Mesothelial cell of epicardium (in vitro differentiated cells): ENCODE measurements at regions not wholly inside any gene's neighbourhood (a gene's known extent, or its start where the extent isn't known, plus 50 kb on each side); places are given as distances from the start of the nearest gene placed in this dataset.
"Not testable (repeated sequence)": the region's sequence is repeated elsewhere in the genome, so short reads cannot be mapped to it uniquely, and the experiment has no call there.

Source experiments
- DNase-seq, 2 experiments: peaks; one replicate each; pipeline ENCODE4 v3.0.0; 2021; ENCODE audit warnings: low spot score in 2 of 2; ENCODE audit not compliant: unreplicated experiment in 2 of 2
- H3K27ac Mint-ChIP-seq: 2 replicates; pipeline ENCODE4 v1.8.0; 2021; ENCODE audit warnings: mixed read lengths
- H3K27me3 Mint-ChIP-seq: 2 replicates; pipeline ENCODE4 v1.8.0; 2021; ENCODE audit warnings: low read depth, mixed read lengths
- H3K36me3 Mint-ChIP-seq: 2 replicates; pipeline ENCODE4 v1.8.0; 2021; ENCODE audit warnings: mixed read lengths
- H3K4me1 Mint-ChIP-seq: 2 replicates; pipeline ENCODE4 v1.8.0; 2021; ENCODE audit warnings: mixed read lengths
- H3K4me3 Mint-ChIP-seq: 2 replicates; pipeline ENCODE4 v1.8.0; 2021; ENCODE audit warnings: mild to moderate bottlenecking, moderate library complexity, mixed read lengths
- H3K9me3 Mint-ChIP-seq: 2 replicates; pipeline ENCODE4 v1.8.0; 2021; ENCODE audit warnings: mixed read lengths
- CTCF ChIP-seq: fragments of 200-600 bp; sonication (generic); IDR thresholded peaks from one replicate; pipeline ENCODE4 v1.5.0; 2021; ENCODE audit warnings: antibody characterized with exemption; ENCODE audit not compliant: unreplicated experiment

- no peaks in the 10 kb centered on the region for H3K36me3 Mint-ChIP-seq
- TF ChIP-seq CTCF = no peak
- no peaks in the 10 kb centered on the region for H3K9me3 Mint-ChIP-seq
- no peak overlapping the region for H3K27ac Mint-ChIP-seq
- no peaks in the 10 kb centered on the region for H3K4me1 Mint-ChIP-seq
- peaks cover 9% of the 10 kb centered on the region for H3K27me3 Mint-ChIP-seq
- no peak overlapping the region for H3K4me3 Mint-ChIP-seq
- no peak for DNase-seq
Measured at GRCh38 chr7:3138997-3139396, 95.3 kb upstream of the CARD11 start.

GRCh38 chr7:3140834-3141233, 97.2 kb upstream of the CARD11 start:
- no peak for DNase-seq
- Mint-ChIP-seq H3K27me3 (peaks cover 8% of the 10 kb centered on the region), H3K4me3 (no peak overlapping the region), H3K9me3 (no peaks in the 10 kb centered on the region), H3K4me1 (peaks cover 6% of the 10 kb centered on the region), H3K36me3 (no peaks in the 10 kb centered on the region), H3K27ac (no peak overlapping the region)
- TF ChIP-seq CTCF = no peak

- no peak overlapping the region for H3K4me3 Mint-ChIP-seq
- H3K9me3 Mint-ChIP-seq = no peaks in the 10 kb centered on the region
- H3K36me3 Mint-ChIP-seq = no peaks in the 10 kb centered on the region
- peaks cover 8% of the 10 kb centered on the region for H3K27me3 Mint-ChIP-seq
- H3K27ac Mint-ChIP-seq = no peak overlapping the region
- no peak for TF ChIP-seq CTCF
- no peak for DNase-seq
- H3K4me1 Mint-ChIP-seq = peaks cover 6% of the 10 kb centered on the region
Measured at GRCh38 chr7:3141326-3141725, 97.7 kb upstream of the CARD11 start.

- no peak for TF ChIP-seq CTCF
Measured at GRCh38 chr7:3143869-3144775, 100.5 kb upstream of the CARD11 start.

GRCh38 chr7:3144776-3145125, 101.1 kb upstream of the CARD11 start:
- H3K4me3 Mint-ChIP-seq = not testable (repeated sequence)

More at GRCh38 chr7:3143869-3144775, 100.5 kb upstream of the CARD11 start:
- DNase-seq = no peak
- H3K4me1 Mint-ChIP-seq = peaks cover 12% of the 10 kb centered on the region
- no peak overlapping the region for H3K4me3 Mint-ChIP-seq
- no peaks in the 10 kb centered on the region for H3K36me3 Mint-ChIP-seq
- no peaks in the 10 kb centered on the region for H3K9me3 Mint-ChIP-seq
- H3K27me3 Mint-ChIP-seq = peaks cover 6% of the 10 kb centered on the region
- H3K27ac Mint-ChIP-seq = no peak overlapping the region

GRCh38 chr7:3146571-3147226, 103.0 kb upstream of the CARD11 start:
- DNase-seq = no peak
- Mint-ChIP-seq H3K27me3 (peaks cover 10% of the 10 kb centered on the region), H3K36me3 (no peaks in the 10 kb centered on the region), H3K9me3 (no peaks in the 10 kb centered on the region), H3K27ac (no peak overlapping the region), H3K4me3 (no peak overlapping the region), H3K4me1 (peaks cover 12% of the 10 kb centered on the region)
- TF ChIP-seq CTCF = no peak

More at GRCh38 chr7:3144776-3145125, 101.1 kb upstream of the CARD11 start:
- H3K36me3 Mint-ChIP-seq, H3K27ac Mint-ChIP-seq, DNase-seq, H3K9me3 Mint-ChIP-seq, H3K27me3 Mint-ChIP-seq: not testable (repeated sequence)
- peaks cover 12% of the 10 kb centered on the region for H3K4me1 Mint-ChIP-seq

GRCh38 chr7:3148471-3148870, 104.8 kb upstream of the CARD11 start:
- H3K36me3 Mint-ChIP-seq, H3K27ac Mint-ChIP-seq, H3K9me3 Mint-ChIP-seq, H3K4me3 Mint-ChIP-seq, DNase-seq: not testable (repeated sequence)
- Mint-ChIP-seq H3K27me3 (peaks cover 11% of the 10 kb centered on the region), H3K4me1 (peaks cover 12% of the 10 kb centered on the region)
